NOMO-1 treated with DMSO at 0.1 percent for 48 hours (cell line): ENCODE measurements at regions not wholly inside any gene's neighbourhood (a gene's known extent, or its start where the extent isn't known, plus 50 kb on each side); places are given as distances from the start of the nearest gene placed in this dataset.

Experiments used
- DNase-seq: peaks from one replicate; lab custom pipeline; 2025; ENCODE audit not compliant: unreplicated experiment; lab: John Stamatoyannopoulos, UW

DNA sequence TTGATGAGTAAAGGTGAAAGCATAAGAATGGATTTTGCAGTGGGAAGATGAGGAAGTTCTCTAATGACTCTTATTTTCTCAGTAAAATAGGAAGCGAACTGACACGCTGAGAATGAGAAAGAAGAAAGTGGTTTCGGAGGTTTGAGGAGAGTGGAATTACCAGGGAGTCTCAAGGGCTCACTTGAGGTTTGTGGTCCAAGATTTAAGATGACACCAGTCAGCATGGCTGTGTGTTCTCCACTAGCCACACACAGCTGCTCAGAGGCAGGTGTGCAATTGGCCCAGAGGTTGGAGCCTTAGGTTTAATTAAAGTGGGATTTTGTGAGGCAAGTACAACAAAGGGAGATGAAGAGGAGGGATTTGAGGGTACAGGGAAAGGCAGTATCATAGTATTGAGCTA is 99.6 kb upstream of the NBEA start:
- no peak for DNase-seq

DNA sequence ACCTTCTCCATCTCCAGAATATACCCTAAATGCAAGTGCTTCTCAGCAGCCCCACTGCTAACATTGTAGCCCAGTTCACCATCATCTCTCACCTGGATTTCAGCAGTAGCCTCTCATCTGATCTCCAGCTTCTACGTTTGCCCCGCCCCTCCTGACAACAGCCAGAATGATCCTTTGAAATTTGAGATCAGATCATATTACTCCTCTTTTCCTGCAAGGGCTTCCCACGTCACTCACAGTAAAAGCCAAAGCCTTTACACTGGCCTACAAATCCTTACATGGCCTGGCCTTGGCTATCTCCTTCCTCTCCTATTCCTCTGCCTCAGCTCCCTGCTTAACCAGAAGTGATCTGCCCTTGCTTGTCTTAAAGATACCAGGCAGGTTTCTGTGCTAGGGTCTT is 94.3 kb upstream of the NBEA start:
- no peak for DNase-seq

DNA sequence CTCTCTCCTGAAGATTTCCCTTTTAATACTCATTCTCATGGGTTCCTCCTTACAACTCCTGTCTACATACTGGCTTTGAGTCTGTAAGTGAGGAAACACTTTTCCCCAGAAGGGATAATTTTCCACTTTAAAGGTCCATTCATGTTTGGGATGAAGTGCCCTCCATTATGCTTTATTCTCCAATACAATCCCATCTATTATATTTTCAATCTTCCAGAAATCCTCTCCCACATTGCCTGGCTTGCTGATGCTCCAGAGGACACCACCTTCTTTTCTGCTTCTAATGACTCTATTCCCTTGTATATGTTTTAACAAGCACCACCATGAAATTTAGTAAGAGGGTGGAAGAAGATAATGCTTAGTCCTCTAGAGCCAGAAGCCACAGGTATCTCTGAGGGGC is 92.7 kb upstream of the NBEA start:
- DNase-seq = no peak

DNA sequence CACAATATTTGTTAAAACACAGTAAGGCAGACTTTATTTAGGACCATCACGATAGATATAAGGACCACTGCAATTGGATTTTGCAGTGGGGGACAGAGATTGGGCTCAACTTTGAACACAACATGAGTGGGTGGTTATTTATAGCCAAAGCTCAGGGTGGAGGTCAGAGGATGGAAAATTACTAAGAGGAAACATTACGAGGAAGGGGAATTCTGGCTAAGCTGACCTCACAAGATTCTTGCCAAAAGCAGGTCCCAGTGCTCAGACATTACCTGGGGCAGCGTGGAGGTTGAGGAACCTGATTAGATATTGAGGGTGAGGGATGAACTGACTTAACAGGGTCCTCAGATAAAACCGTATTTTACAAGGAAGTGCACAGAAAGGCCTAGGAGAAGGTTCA is 88.9 kb upstream of the NBEA start:
- no peak for DNase-seq

DNA sequence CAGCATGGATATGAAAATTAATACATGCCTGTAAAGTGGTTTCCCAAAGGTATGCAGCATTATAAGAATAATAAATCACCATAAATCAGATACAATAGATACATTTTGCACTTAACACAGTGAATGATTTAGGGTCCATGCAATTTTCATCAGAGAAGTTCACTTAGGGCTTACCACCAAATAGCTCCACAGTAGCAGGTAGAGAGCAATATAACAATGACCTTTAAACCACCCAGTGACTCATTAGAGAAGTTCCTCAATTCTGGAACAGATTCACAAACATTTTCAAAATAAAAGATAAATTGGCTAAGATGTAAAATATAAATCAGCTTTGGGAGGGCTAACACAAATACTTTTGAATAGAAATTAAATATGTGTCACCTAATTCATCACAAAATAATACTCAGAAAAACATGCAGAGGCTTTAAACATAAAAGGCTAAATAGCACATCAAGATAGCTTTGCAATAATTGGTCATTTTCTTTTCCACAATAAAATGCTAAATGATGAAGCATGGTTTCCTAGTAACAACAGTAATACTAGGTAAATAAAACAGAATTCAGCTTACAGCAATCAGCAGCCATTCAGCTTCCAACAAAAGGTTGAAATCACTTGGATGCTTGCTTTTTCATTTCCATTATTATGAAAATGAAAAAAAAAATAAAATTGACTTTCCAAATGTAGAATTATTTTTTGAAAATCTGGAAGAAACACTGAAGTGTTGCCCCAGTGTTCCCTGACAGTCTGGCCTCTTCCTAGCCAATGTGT is 84.3 kb upstream of the NBEA start:
- DNase-seq = no peak

DNA sequence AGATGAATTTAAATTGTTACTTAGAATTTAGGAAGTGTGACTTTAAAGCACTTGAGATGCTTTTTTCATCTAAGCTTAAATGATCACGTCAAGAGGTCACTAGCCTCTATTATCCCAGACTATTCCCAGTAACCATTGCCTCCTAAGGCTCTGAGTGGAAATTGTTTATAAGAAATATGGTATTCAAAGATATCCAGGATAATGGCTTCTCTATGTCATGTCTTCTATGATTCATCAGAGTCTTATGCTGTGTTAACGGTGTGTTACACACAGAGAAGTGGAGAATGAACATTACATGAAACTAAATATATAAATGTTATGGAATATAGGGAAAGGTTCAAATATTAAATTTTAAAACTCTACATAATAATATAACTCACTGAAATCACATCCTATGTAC is 79.8 kb upstream of the NBEA start:
- DNase-seq = no peak

DNA sequence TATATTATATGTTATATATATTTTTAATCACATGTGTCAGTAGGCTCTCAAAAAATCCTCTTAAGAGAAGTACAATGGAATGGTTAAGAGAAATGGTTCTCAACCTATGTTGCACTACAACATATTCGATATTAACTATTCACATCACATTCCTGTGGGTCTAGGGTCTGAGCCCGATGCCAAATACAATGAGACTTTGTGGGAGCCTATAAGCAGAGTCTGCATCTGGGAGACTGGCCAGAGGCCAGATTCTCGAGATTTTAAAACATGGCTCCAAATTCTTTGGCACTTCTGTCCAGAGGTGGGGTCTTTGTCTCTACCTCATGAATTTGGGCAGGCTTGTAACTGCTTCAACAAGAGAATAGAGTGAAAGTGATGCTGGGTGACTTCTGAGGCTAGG is 79.4 kb upstream of the NBEA start:
- DNase-seq = no peak

DNA sequence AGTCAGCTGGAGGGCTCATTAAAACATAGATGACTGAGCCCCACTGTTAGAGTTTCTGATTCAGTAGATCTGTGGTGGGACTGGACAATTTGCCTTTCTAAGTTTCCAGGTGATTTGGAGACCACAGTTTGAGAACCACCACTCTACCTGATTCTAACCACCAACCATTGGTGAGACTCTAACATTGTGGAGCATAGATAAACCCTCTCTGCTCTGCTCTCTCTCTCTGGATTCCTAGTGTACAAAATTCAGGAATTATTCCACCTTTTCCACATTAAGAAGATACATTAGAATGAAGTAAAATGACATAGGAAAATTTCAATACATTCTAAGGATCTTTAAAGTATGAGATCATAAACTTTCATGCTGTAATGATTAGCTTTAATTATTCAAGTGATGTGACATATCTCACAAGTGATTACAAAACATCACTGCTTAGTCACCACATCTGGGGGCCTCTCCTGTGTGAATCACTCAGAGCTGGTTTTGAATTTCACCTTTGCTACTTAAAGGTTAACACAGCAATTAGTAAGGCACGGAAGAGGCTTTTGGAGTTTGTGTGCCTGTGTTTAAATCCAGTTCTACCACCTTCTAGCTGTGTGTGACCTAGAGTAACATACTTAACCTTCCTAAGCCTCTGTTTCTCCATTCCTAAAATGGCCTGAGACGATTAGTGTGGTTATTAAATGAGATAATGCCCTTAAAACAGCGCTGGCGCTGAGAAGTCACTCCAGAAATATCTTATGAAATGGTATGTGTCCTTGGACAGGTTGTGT is 78.5 kb upstream of the NBEA start:
- no peak for DNase-seq

DNA sequence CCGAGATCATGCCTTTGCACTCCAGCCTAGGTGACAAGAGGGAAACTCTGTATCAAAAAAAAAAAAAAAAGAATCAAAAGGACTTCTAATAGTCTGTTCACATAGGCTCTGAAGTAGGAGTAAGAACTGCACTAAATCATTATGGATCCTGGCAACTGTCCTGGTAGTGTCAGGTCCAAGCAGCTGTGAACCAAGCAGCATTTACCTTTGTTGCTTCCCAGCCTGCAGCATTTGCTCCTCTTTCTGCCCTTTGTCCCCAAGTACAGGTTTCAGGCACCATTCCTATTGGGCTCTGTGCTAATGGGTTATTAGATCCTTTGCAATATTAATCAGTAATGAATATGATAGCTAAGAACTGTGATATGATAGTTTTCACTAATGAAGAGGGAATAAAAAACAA is 77.4 kb upstream of the NBEA start:
- no peak for DNase-seq

DNA sequence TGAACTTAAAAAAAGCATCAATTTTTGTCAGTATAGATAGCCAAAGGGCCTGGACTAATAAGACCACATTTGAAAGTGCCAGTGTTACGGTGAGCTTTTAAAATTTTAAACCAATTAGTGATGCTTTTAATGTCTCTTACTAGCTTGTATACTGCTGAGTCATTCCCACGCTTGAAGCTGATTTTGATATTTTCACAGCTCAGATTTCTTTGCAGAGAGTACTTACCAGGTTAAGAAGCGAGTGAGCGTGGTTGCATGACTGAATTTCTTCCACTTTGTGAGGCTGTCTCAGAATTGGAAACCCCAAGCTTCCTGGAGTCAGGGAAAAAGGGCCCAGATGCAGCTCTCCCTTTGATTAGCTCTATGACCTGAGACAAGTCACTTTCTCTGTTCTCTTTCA is 74.5 kb upstream of the NBEA start:
- DNase-seq = no peak

DNA sequence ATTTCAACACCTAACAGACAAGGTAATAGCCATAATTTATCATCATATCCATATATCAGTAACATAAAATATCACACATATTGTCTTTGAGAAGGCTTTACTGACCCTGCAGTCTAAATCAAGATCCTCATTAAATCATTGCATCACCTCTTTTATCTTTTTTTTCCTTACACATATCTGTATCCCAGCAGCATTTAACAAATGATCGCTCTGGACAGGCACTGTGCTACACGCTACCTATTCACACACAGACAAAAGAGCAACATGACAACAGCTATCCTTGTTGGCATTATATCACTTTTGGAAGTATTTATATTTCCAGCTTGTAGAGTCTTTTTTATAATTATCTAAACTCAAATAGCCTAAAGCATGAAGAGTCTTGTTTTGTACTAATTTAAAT is 73.3 kb upstream of the NBEA start:
- DNase-seq = no peak

DNA sequence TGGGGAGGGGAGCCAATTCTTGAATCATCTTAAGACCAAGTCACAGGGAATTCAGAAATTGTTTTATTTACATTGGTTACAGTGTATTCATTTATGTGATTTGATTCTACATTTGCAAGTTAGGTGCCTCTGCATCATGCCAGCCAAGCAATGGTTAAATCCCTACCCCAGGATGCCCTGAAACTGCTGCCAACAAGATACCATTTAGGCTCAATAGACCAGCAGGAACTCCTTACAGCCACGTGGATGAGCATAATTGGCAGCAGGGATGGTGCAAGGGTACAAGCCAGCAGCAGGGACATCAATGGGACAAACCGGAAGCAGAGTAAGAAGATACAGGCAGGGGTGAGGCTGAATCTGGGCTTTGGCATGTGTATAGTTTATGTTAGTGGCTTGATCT is 72.4 kb upstream of the NBEA start:
- DNase-seq = no peak

DNA sequence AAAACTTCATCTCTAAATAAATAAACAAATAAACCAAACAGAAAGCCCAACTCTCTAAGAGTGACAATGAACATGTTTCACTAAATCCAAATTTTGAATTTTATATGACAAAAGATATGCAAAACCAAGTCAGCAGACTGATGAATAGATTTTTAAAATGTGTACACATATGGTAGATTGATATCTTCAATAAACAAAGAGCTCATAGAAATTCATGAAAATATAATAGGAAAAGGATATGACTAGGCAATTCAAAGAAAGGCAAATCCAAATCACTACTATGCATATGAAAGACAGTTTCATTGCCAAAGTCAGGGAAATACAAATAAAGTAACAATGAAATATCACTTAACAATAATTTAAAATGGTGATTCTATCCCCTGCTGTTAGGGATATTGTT is 63.7 kb upstream of the NBEA start:
- no peak for DNase-seq

DNA sequence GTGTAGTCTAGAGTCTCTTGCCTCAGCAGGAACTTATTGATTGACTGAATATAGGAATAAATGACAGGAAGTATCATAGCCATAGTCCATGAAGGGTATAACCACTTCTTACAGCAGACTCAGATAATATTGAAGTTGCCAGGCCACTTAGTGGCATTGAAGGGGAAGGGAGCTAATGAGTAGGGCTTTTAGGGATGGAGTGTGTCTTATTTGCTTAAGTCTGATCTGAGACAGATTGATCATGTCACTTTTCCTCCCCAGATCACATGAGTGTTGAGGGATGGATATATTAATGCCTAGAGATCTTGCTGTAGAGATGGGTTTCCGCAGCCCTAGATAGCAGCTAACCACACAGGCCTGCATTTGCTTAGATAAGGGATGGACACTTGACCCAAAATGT is 62.2 kb upstream of the NBEA start:
- DNase-seq = no peak

DNA sequence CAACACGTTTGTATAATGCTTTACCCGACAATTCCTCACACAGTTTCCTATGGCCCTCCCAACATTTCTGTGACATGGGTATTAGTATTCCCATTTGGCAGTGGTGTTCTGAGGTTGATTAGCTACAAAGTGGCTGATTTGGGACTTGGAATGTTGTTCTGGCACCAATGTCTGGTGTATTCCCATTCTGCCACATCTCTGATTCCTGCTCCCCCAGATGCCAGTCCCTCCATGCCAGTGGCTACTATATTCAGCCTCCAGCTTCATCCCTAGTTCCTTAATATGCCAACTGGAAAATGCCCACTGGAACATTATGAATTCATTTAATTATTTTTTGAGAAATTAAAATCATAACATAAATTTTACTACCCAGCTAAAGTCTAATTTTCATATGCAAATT is 60.6 kb upstream of the NBEA start:
- DNase-seq = no peak

DNA sequence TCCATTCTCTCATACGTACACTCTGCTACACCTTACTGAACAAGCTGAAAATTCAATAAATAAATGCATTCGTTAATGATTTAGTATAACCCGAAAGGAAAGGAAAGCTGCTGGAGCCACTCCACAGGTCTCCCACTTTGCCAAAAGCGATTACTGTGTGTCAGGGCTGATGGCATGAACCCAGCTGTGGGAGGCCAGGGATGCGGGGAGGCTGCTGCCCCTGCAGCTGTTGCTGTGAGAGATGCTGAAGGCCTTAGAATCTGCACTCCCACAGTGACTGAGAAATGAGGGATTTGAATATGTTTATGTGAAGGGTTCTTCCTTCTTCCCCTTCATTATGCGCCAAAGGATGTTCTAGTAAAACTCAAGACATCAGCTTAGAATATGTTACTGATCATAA is 58.7 kb upstream of the NBEA start:
- no peak for DNase-seq

DNA sequence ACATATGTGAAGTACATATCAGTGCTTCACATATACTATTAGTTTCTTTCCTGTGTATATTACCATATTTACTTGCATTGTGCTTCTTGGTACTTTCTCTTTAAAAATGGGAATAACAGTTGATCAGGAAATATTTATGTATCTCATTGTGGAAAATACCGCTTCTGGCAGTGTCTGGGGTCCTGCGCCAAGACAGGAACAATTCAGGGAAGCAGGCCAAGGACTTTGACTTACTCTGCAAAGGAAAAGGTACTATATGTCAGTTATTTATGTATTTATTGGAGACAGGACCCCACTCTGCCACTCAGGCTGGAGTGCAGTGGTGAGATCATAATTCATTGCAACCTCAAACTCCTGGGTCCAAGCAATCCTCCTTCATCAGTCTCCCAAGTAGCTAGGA is 57.7 kb upstream of the NBEA start:
- DNase-seq = no peak

DNA sequence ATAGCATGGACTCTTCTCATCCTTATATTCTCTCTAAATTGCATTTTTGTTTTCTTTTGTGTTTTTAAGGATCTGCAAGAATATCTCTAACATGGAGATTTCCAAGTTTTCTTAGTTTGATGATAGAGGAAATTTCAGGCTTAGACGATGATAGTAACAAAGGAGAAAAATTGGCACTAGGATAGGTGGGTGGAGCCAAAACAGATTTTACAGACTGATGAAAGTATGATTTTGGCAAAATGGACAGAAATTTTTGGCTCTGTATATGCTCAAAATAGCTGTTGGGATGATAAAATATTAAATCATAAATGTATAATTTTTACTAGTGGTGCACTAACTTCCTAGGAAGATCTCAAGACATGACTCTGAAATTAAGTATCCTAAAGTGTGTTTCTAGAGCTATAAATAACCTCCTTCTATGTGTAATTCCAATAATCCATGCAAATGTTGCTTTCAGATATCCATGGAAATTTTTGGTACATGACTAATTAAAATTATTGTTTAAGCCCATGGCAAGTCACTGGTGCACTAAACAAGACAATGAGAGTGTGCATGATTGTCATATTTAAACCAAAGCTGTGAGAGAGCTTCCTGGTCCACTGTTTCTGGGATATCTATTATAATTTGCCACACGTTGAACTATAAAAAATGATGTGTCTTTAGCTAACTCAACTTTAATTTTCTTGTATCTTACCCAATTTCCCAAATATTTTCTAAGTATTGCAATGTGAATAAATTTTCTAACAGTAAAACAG is 55.8 kb upstream of the NBEA start:
- no peak for DNase-seq

DNA sequence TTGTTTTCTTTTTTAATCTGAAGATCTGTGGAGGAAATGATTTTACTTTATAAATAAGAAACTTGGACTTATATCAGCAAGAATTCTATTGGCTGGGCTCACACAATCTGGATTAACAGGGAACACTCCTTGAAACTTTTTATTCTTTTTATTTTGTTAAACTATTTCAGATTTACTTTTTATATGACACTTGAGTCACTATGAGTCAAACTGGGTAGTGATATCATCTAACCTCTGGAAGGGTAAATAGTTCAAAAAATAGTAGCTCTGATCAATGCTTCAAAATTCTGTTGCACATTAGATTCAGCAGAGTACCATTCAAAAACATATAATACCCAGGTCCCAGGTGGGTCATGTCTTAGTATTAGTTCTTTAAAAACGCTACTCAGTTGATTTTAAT is 55.1 kb upstream of the NBEA start:
- DNase-seq = no peak
